EH (cell line): ENCODE measurements at regions not wholly inside any gene's neighbourhood (a gene's known extent, or its start where the extent isn't known, plus 50 kb on each side); places are given as distances from the start of the nearest gene placed in this dataset.

Source experiments
- DNase-seq: peaks from one replicate; pipeline ENCODE4 v3.0.0-alpha.2; 2015; ENCODE audit warnings: low read depth

GRCh38 chr21:34192646-34193285, 119.4 kb downstream of the MRPS6 start:
- no peak for DNase-seq

DNA sequence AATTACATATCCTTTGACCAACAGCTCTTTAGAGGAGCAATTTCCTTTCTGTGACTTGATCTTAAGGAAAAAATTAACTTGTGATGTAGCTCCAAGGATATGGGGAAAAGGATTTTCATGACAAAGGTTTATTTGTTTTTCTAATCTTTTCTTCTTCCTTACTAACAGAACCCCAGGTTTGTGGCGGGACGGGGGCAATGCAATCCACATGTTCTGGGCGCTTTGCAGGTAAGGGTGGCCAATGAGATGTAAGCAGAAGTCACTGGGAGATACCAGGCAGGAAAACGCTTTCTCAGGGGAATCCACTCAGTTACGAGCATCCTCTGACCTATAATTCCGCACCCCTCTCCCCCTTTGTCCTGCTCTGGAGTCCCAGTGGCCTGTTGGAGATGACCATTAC, 122.0 kb downstream of the MRPS6 start:
- no peak for DNase-seq

DNA sequence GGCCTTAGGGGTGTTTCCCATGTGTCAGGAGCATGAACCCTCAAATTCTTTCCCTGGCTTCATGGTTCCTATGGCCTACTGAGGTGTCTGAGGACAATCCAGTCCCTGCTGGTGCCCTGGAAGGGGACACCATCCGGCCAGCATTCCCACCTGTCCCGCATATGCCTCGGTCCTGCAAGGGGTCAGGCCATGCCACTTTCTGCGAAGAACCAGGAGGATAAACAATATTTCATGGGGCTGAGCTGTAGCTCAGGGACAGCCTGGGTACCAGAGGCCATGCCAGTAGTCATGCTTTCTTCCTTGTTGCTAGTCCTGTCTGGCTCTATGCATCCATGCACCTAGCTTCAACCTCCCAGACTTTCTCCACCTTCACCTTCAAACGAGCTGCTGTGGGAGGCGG, 123.6 kb downstream of the MRPS6 start:
- no peak for DNase-seq

- DNase-seq = no peak
Observed at GRCh38 chr21:34197561-34197960, 124.2 kb downstream of the MRPS6 start.

- no peak for DNase-seq
Observed at GRCh38 chr21:34198231-34199120, 125.1 kb downstream of the MRPS6 start.

DNA sequence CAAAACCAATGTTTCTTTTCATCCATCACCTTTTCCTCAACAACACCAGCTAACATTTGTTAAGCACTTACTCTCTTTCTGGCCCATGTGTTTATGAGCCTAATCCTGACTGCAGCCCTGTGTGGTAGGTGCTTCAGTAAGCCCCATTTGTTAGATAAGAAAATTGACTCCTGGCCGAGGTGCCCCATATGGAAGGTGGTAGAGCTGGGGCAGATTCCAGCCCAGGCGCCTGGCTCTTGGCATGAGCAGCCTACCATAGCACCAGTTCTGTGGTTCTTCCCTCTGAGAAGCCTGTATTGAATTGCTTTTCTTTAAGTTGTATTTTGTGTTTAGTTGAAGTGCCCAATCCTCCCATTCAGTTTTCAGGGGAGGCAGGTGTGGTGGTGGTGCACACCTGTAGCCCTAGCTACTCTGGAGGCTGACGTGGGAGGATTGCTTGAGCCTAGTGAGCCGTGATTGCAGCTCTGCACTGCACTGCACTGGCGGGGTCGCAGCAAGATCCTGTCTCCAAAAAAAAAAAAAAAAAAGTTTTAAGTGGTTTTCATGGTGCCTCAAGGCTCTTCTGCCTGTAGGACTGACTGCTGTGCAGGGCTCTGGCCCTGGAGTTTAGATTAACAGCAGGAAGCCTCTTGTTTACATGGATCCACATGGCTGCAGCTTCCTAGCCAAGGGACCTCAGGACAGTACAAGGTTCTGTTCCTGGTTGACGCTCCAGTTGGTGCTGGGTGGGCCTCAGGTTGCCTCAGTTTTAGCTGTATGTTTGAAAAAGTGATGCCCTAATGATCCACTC, 125.9 kb downstream of the MRPS6 start:
- DNase-seq = no peak

DNA sequence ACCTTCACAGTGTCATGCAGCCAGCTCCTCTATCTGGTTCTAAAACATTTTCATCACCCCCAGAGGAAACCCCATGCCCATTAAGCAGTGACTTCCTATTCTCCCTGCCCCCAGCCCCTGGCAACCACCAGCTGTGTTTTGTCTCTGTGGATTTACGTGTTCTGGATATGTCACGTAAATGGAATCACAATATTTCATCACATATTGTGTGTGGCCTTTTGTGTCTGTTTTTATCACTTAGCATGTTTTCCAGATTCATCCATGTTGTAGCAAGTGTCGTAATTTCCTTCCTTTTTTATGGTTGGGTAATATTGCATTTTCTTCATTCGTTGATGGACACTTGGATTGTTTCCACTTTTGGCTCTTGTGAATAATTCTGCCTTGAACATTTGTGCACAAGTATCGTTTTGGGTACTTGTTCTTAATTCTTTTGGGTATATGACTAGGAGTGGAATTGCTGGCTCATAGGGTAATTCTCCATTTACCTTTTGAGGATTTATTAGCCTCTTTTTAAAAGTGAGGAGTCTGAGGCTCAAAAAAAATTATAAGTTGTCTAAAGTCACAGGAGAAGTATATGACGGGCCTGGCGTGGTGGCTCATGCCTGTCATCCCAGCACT, 127.0 kb downstream of the MRPS6 start:
- no peak for DNase-seq

DNA sequence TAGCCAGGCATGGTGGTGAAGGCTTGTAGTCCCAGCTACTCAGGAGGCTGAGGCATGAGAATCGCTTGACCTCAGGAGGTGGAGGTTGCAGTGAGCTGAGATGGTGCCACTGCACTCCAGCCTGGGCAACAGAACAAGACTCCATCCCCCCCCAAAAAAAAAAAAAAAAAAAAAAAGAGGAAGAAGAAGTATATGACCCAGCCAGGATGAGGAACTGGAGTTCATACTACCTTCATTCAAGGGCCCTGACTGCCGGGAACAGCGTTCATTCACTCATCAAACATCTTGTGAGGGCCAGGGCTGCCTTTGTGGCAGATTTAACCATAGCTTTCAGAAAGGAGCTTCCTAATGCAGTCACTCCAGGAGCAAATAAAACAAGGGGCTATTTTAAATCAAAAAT, 127.6 kb downstream of the MRPS6 start:
- no peak for DNase-seq

DNA sequence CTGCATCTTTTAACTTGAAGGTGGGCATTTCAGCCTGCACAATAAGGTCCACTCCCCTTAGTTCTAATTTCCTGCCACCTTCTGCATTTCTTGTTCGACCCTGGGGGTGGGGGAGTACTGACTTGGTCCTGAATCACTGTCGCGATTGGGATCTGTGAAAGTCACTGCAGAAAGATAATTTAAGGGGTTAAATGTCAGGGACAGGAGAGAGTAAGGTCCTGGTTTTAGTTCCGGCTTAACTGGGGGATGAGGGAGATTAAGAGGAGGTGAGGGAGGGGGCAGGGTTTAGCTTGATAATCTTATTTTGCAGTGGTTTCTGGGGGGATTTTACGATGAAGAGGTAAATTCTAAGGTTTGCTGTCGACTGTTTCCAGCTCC, 128.1 kb downstream of the MRPS6 start:
- no peak for DNase-seq

GRCh38 chr21:34202553-34203372, 129.4 kb downstream of the MRPS6 start:
- no peak for DNase-seq

DNA sequence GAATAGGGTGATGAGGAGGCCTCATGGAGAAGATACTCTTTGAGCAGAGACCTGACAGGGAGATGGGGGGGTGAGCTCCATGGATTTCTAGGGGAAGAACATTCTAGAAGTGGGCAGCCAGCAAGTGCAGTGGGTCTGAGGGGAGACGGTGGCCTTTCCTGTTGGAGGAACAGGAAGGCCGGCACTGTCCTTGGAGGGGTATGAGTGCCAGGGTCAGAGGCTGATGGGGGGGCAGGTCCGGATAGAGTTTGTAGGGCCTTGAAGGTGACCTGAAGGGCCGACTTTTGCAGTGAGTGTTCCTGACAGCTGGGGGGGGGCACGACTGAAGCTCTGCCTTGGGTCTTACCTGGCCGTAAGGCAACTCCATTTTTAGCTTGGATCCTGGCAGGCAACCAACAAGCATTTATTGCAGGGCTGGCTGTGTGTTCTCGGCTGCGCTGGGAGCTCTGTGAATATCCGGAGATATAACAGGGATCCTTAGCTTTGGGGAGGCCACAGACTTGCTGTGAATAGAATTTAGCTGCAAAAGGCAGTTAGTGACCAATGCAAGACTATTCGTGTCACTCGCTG, 130.6 kb downstream of the MRPS6 start:
- no peak for DNase-seq

DNA sequence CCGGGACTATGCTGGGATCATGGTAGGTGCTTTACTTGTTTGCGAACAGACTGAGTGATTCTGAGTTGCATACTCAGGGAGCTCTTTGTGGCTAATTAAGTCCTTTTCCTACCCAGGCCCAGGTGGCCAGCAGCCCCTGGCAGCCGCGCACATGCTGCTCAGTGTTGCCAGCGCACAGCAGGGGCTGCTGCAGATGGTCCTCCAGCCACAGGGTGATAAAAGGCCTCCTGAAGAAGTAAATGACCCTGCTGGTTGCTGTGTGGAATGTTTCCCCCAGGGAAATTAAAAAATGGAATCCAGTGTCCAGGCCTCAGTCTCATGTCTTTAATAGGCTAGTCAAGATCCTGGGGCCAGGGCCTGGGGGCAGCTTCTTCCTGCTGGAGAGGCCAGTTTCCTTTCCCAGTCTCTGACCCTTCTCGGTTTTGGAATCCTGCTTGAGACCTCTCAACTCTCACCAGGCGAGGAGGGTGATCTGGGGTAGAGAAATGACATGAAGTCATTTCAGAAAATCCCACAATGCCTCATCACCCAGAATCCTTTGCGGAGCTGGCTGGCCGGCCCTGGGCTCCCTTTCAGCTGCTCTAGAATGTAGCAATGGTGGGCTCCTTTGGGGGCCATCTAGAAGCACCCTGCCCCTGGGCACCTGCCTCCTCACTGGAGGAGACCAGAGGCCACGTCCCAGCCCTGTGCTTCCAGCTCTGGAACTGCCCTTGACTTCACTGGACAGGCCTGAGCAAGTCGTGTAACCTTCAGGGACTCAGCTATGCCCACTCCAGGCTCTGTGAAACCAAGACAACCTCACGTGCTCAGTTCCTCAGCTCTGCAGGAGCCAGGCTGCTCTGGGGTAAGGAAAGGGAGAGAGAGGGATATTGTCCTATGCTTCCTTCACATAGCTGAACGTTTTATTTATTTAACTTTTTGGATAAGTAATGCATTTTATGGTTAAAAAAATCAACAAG, 131.4 kb downstream of the MRPS6 start:
- DNase-seq = peak; percentile 4

- peak; percentile 19 for DNase-seq
Observed at GRCh38 chr21:34205811-34206571, 132.6 kb downstream of the MRPS6 start.

GRCh38 chr21:34213959-34214358, 140.6 kb downstream of the MRPS6 start:
- DNase-seq = no peak

GRCh38 chr21:34215501-34215900, 142.1 kb downstream of the MRPS6 start:
- no peak for DNase-seq

- no peak for DNase-seq
Observed at GRCh38 chr21:34215911-34216717, 142.7 kb downstream of the MRPS6 start.

DNA sequence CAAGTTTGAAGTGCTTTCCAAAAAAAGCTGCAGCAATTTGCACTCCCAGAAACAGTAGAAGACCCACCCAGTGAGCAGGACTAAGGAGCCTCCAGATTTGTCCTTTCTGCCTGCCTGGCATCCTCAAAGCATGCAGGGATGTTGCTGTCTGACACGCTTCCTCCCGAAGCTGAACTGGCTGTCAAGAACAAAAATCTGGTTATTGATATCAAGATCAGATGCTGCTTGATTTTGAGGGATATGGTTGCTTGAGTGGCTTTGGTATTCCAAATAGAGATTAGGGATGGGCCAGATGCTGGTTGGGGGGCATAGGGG, 143.3 kb downstream of the MRPS6 start:
- DNase-seq = no peak

GRCh38 chr21:34217263-34217662, 143.9 kb downstream of the MRPS6 start:
- DNase-seq = no peak
